ENCODE measurements at regions not wholly inside any gene's neighbourhood (a gene's known extent, or its start where the extent isn't known, plus 50 kb on each side); places are given as distances from the start of the nearest gene placed in this dataset.

DNA sequence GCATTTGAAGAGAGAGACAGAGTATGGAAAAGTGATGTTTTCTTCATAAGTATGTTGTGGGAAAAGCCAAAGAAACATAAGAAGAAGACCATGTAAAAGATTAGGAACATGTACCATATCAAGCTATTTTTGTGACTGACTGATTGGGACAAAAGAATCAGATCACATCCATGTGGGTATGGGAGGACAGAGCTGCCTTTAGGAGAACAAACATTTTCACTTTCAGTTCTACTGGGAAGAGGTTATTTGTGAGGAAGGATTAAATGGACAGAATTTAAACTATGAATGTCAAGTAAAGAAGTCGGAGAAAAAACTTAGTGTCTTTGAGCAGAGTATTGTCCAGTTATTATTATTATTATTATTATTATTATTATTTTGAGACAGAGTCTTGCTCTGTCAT, 124.4 kb upstream of the HCRTR2 start:
- ChIA-PET CTCF (no interaction called here), POLR2A (no interaction called here)
- no peak for DNase-seq (ENCODE audit: low read depth, low spot score)
- Histone ChIP-seq H3K9me3 (ENCODE audit: control insufficient read depth, insufficient read depth, low read length) (no peaks in the 10 kb centered on the region), H3K4me3 (ENCODE audit: low read depth, low read length) (no peak overlapping the region), H3K27ac (ENCODE audit: low read depth, low read length) (no peak overlapping the region), H3K27me3 (ENCODE audit: control insufficient read depth, insufficient read depth, low read length) (no peaks in the 10 kb centered on the region)
- TF ChIP-seq, protein P1, sequence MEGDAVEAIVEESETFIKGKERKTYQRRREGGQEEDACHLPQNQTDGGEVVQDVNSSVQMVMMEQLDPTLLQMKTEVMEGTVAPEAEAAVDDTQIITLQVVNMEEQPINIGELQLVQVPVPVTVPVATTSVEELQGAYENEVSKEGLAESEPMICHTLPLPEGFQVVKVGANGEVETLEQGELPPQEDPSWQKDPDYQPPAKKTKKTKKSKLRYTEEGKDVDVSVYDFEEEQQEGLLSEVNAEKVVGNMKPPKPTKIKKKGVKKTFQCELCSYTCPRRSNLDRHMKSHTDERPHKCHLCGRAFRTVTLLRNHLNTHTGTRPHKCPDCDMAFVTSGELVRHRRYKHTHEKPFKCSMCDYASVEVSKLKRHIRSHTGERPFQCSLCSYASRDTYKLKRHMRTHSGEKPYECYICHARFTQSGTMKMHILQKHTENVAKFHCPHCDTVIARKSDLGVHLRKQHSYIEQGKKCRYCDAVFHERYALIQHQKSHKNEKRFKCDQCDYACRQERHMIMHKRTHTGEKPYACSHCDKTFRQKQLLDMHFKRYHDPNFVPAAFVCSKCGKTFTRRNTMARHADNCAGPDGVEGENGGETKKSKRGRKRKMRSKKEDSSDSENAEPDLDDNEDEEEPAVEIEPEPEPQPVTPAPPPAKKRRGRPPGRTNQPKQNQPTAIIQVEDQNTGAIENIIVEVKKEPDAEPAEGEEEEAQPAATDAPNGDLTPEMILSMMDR (IDR thresholded peaks at IDR 0.05; ENCODE audit: low read depth, low read length), result no peak

DNA sequence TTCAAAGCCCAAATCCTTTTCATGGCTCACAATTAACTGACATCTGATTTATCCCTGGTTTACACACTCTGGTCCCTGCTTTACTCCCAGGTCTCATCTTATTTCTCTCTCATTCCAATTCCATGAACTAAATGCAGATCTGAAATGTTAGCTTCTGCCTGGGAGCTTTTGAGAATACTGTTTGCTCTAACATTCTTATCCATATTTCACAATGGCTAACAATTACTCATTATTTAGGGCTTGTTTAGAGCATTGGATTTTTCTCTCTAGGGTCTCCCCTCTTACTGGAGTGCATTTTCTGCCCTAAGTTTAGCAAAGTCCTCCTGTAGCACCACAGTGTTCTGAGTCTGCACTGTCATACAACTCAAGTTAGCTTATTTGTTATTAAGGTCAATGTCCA, 121.5 kb upstream of the HCRTR2 start:
- CTCF ChIA-PET, result interaction anchor here (1.6 kb wide), 1 partner anchor 335 kb away, joined by 6 read pairs; no protein-coding TSS in a partner anchor
- Histone ChIP-seq H3K27ac (ENCODE audit: low read depth, low read length) (no peak overlapping the region), H3K9me3 (ENCODE audit: control insufficient read depth, insufficient read depth, low read length) (no peaks in the 10 kb centered on the region), H3K27me3 (ENCODE audit: control insufficient read depth, insufficient read depth, low read length) (no peaks in the 10 kb centered on the region), H3K4me3 (ENCODE audit: low read depth, low read length) (no peak overlapping the region)
- DNase-seq (ENCODE audit: low read depth, low spot score), result no peak
- TF ChIP-seq, protein P1 (IDR thresholded peaks at IDR 0.05; ENCODE audit: low read depth, low read length), result no peak
- POLR2A ChIA-PET, result no interaction called here

DNA sequence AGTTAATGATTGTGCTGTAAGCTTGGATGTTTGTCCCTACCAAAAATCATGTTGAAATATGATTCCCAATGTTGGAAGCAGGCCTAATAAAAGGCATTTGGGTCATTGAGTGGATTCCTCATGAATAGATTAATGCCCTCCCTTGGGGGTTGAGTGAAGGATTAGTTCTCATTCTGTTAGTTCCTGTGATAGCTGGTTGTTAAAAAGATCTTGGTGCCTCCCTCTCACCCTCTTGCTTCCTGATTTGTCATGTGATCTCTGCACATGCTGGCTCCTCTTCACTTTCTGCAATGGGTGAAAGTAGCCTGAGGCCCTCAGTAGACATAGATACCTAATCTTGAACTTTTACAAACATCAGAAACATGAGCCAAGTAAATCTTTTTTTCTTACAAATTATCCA, 115.6 kb upstream of the HCRTR2 start:
- no peaks in the 10 kb centered on the region for H3K9me3 ChIP-seq (ENCODE audit: control insufficient read depth, insufficient read depth, low read length)
- TF ChIP-seq, protein P1 (IDR thresholded peaks at IDR 0.05; ENCODE audit: low read depth, low read length), result no peak
- ChIA-PET POLR2A (no interaction called here), CTCF (interaction anchor here (0.8 to 1.1 kb wide), 3 partner anchors 341 to 1073 kb away, joined by 3 to 7 read pairs (median 4); no protein-coding TSS in a partner anchor)
- DNase-seq (ENCODE audit: low read depth, low spot score), result no peak
- no peaks in the 10 kb centered on the region for H3K27me3 ChIP-seq (ENCODE audit: control insufficient read depth, insufficient read depth, low read length)
- H3K27ac ChIP-seq (ENCODE audit: low read depth, low read length), result no peak overlapping the region
- no peak overlapping the region for H3K4me3 ChIP-seq (ENCODE audit: low read depth, low read length)

DNA sequence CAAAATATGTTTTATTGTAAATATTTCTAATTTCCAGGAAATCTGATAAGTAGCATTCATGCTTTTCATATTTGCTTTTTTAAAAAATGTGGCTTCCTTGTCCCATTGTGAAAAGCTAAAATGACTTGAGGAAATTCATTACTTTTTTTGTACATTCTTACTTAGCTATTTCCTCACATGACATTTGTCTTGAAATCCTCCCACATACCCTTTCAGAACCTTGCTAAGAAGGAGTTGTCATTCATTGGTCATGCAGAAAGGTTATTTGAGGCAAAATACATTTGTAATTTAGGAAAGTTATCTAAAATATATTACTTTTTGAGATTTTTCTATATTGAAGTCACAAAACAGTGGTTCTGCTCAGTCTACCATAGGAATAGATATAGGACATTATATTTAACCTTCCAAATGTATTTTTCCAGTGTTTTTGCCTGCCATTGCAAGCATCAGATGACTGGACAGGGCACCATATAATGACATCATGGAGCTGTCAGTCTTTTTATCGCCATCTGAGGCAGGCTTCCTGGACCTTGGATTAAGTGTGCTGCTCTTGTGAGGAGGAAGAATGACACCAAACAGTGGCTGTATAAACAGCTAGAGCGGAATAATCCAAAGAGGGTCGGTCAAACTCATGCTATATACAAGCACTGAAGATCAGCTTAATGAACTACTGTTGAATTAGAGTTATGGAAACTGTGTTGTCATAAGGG, 109.4 kb upstream of the HCRTR2 start:
- Histone ChIP-seq H3K9me3 (ENCODE audit: control insufficient read depth, insufficient read depth, low read length) (no peaks in the 10 kb centered on the region), H3K27me3 (ENCODE audit: control insufficient read depth, insufficient read depth, low read length) (no peaks in the 10 kb centered on the region), H3K4me3 (ENCODE audit: low read depth, low read length) (no peak overlapping the region), H3K27ac (ENCODE audit: low read depth, low read length) (no peak overlapping the region)
- ChIA-PET CTCF (interaction anchor here (0.6 to 3.0 kb wide), 4 partner anchors 74 to 1078 kb away, joined by 3 to 31 read pairs (median 4); no protein-coding TSS in a partner anchor), POLR2A (no interaction called here)
- TF ChIP-seq, protein P1 (IDR thresholded peaks at IDR 0.05; ENCODE audit: low read depth, low read length), result no peak
- no peak for DNase-seq (ENCODE audit: low read depth, low spot score)

DNA sequence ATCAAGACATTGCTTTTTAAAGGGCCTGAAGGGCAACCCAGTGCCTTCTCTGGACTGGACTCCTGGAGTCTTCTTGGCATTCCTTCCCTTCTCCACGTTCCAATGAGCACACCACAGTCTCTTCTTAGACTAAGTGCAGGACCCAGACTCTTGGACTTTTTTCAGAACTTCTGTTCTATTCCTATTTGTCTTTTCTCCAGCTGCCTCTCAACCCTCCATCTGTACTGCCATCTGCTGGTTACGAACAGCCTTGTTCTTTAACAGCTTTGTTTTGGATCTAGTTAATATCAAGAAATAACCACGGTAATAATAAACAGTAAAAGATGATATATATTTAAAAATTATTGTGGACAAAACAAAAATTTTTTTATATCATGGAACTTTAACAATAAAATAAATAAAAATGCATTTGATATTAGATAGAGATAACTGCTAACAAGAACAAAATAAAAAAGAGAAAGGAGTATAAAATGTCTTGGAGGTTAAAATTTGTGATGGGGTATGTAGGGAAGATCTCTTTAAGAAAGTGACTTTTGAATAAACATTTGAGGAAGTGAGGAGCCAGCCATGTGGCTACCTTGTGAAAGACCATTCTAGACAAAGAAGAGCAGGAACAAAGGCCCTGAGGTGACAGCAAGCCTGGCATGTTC, 105.1 kb upstream of the HCRTR2 start:
- DNase-seq (ENCODE audit: low read depth, low spot score), result peak; percentile 23
- Histone ChIP-seq H3K27me3 (ENCODE audit: control insufficient read depth, insufficient read depth, low read length) (no peaks in the 10 kb centered on the region), H3K27ac (ENCODE audit: low read depth, low read length) (no peak overlapping the region), H3K9me3 (ENCODE audit: control insufficient read depth, insufficient read depth, low read length) (no peaks in the 10 kb centered on the region), H3K4me3 (ENCODE audit: low read depth, low read length) (no peak overlapping the region)
- ChIA-PET POLR2A (no interaction called here), CTCF (interaction anchor here (0.6 to 2.0 kb wide), 6 partner anchors 9 to 1083 kb away, joined by 3 to 29 read pairs (median 5); no protein-coding TSS in a partner anchor)
- TF ChIP-seq, protein P1 (IDR thresholded peaks at IDR 0.05; ENCODE audit: low read depth, low read length), result peak; percentile 83

All from AG04450 (cell line).